HG02610 (cell line): ENCODE measurements at regions not wholly inside any gene's neighbourhood (a gene's known extent, or its start where the extent isn't known, plus 50 kb on each side); places are given as distances from the start of the nearest gene placed in this dataset.
"Not testable (repeated sequence)": the region's sequence is repeated elsewhere in the genome, so short reads cannot be mapped to it uniquely, and the experiment has no call there.

ENCODE experiments used
- ATAC-seq: cut with Tn5 transposase; IDR thresholded peaks from one replicate; pipeline ENCODE4 v1.9.1; 2021; ENCODE audit warnings: mild to moderate bottlenecking, moderate library complexity; ENCODE audit not compliant: unreplicated experiment

GRCh38 chr1:70745199-70745598, 302.4 kb downstream of the PTGER3 start:
- no peak for ATAC-seq

GRCh38 chr1:70746062-70746461, 301.6 kb downstream of the PTGER3 start:
- not testable (repeated sequence) for ATAC-seq

- ATAC-seq = not testable (repeated sequence)
Measured at GRCh38 chr1:70747123-70747522, 300.5 kb downstream of the PTGER3 start.

GRCh38 chr1:70751676-70752287, 295.8 kb downstream of the PTGER3 start:
- ATAC-seq = not testable (repeated sequence)

DNA sequence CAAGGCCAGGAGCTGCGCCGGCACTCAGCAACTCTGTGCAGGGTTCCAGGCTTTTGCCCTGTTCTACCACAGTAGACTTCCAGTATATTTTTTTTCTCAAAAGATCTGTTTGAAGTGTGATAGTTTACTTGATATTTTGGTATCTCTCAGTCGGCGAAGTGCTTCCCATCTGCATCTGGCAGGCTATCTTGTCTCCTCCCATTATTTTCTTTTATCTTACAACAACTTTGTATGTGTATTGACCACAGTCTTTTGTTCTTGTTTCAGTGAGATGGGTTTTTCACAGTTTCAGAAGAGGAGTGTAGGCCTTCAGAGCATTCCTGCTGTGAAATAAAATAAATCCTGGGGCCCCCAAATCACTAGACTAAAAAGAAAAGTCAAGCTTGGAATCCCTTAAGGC, 292.9 kb downstream of the PTGER3 start:
- no peak for ATAC-seq

- ATAC-seq = no peak
Measured at GRCh38 chr1:70760154-70760553, 287.5 kb downstream of the PTGER3 start.

DNA sequence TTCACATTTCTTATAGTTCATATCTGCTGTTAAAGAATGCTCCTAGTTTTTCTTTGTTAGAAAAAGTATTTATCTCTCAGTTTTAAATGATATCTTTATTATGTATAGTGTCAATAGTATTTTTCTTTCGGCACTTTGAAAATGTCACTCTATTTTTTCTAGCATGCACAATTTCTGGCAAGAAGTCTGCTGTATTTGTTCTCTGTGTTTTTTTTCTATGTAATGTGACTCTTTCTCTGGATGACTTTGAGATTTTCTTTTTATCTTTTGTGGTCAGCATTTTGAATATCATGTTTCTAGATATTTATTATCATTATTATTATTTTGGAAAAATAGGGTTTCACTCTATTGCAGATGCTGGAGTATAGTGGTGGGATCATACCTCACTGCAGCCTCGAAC, 285.2 kb downstream of the PTGER3 start:
- ATAC-seq = no peak

DNA sequence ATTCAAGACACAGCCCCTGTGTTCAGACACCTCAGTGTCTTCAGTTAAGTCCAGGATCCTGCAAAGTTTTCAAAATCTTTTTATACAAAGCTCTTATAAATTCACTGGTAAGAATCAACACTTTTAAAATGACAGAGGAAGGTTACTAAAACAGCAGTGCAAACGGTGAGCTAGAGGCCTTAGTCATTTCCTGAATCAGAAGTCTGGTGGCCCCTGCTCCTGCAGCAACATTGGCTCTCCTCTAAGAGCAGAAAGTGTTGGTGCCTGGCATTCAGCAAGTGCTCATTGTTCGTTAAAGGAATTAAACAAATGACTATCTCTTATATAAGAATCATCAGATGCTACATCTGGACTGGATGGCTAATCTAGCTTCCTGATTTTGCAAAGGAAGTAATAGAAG, 282.9 kb downstream of the PTGER3 start:
- no peak for ATAC-seq

- no peak for ATAC-seq
Measured at GRCh38 chr1:70767377-70767776, 280.2 kb downstream of the PTGER3 start.

GRCh38 chr1:70768216-70768615, 279.4 kb downstream of the PTGER3 start:
- no peak for ATAC-seq

DNA sequence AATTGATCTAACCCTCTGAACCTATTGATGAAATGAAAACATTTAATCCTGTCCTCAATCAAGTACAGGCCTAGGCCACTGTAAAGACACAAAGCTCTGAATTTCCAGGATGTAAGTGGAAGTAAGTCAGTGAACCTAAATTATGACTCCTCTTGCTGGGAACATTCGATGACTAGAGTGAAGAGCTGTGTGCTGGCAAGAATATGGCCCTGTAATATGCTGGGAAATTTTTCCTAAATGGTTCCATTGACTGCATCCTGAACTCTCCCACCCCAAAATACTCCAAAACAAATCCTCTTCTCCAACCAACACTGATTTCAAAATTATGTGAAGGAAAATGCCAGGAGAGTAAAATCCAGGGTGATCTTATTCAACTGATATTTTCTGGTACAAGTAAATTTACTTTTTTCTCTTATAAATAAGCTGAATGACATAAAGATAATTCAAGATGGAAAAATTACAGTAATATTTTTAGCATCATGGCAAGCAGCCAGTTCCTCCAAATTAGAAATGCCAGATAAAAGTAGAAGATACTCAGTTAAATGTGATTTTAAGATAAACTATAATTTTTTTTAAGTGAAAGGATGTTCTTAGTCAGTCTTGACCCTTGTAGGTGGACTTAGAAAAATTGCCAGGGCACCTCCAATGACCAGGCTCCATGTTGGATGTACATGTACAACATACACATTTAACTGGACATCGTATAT, 269.4 kb downstream of the PTGER3 start:
- no peak for ATAC-seq

GRCh38 chr1:70778934-70779333, 268.7 kb downstream of the PTGER3 start:
- ATAC-seq = no peak

DNA sequence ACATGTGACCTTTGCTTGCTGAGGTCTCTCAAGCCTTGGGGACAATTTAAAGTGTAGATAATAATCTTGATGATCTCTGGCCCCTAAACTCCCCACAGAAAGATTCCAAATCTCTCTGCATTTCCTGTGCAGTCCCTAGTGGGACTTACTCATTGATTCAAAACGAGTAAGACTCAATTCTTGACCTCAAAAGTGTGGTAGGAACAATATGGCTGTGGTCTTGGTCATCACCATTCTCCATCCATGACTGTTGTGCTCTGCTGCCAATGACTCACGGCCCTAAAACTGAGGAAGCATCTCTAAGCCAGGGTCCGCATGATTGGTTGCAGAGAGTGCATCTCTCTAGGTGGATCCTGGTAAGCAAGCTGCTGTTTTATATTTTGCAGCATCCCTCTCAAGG, 268.0 kb downstream of the PTGER3 start:
- peak; percentile 60 for ATAC-seq

DNA sequence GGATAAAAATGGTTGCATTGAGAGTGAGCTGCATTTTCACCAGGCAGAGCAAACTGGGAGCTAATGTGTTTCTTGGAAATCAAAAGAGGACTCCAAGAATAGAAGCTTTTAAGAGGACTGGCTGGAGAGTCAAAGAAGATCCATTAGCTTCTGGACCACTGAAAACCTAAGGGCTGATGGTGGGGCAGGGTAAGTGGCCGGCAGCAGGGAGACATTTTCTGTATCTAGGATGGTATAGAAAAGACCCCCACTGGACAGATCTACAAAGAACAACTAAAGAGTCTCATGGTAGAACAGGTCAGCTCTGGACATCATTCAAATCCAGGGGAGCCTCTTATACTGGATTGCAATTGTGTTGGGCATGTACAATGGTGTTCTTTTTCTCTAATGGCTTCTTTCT, 262.3 kb downstream of the PTGER3 start:
- ATAC-seq = no peak

- no peak for ATAC-seq
Measured at GRCh38 chr1:70790232-70790923, 257.2 kb downstream of the PTGER3 start.

GRCh38 chr1:70795064-70795463, 252.6 kb downstream of the PTGER3 start:
- ATAC-seq = not testable (repeated sequence)

- ATAC-seq = not testable (repeated sequence)
Measured at GRCh38 chr1:70796298-70796697, 251.3 kb downstream of the PTGER3 start.

DNA sequence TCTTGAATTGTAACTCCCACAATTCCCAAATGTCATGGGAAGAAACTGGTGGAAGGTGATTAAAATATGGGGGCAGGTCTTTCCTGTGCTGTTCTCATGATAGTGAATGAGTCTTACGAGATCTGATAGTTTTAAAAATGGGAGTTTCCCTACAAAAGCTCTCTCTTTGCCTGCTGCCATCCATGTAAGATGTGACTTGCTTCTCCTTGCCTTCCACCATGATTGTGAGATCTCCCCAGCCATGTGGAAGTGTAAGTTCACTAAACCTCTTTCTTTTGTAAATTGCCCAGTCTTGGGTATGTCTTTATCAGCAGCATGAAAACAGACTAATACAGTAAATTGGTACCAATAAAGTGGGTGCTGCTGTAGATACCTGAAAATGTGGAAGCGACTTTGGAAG, 245.0 kb downstream of the PTGER3 start:
- ATAC-seq = not testable (repeated sequence)

DNA sequence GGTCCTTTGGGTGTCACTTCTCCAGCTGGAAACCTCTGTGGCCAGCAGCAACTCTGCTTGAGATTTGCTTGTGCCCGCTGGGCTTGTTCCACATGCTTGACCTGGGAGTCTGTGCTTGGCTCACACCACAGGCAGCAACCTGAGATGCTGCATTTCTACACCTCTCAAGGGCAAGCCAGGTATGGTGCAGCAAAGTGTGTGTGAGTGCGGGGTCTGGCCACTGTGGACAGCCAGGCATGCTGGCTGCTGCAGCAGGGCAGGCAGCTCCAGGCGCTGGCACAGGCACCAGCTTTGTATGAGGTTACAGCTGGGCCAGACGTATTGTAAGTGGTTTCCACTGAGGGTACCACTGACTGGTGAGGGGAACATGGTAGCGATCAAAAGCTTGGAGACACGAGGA, 242.0 kb downstream of the PTGER3 start:
- ATAC-seq = no peak

DNA sequence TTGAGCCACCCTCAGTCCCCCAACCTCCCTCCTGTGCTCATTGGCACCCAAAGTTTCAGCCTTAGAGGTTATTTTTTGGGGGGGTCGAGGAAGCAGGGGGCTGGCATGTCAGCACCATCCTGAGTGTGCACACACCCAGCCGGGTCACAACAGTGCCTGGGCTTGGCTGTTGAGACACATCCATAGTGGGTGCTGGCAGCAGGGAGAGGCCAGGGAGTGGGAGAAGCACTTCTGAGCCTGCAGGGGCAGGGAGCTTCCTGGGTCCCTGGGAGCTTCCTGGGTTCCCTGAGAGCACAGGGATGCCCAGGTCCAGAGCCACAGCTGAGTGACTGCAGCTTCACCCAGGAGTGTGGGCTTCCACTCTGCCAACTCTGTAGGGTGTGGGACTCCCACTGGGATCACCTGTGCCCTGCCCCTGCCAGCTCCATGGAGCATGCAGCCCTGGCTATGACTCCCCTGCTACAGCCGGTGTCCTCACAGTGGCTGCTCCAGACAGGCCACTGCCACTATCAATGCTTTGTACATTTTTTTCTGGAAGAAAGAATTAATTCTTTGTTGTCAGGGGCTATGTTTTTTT, 240.4 kb downstream of the PTGER3 start:
- no peak for ATAC-seq

- ATAC-seq = no peak
Measured at GRCh38 chr1:70809069-70809468, 238.5 kb downstream of the PTGER3 start.

DNA sequence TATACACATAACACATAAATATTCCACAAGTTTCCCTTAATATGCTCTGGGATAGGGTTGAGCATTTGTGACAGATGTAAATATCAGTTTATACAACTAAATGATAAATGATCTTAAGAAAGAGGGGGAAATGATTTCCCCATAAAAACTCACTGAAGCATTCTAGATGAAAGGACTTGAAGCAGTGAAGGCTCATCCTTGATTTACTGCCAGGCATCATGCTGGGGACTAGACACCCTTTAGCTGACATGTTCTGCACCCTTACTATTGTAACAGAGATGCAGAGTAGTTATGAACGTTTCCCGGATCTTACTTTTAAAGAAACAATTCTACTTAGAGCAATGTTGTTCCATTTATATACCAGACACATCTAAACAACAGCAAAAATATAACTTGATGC, 235.8 kb downstream of the PTGER3 start:
- no peak for ATAC-seq
